GM18498 (cell line): ENCODE measurements at regions not wholly inside any gene's neighbourhood (a gene's known extent, or its start where the extent isn't known, plus 50 kb on each side); places are given as distances from the start of the nearest gene placed in this dataset.
"Not testable (repeated sequence)": the region's sequence is repeated elsewhere in the genome, so short reads cannot be mapped to it uniquely, and the experiment has no call there.

Source experiments
- ATAC-seq: cut with Tn5 transposase; IDR thresholded peaks from one replicate; pipeline ENCODE4 v1.9.1; 2021; ENCODE audit warnings: mild to moderate bottlenecking, moderate library complexity; ENCODE audit not compliant: unreplicated experiment

DNA sequence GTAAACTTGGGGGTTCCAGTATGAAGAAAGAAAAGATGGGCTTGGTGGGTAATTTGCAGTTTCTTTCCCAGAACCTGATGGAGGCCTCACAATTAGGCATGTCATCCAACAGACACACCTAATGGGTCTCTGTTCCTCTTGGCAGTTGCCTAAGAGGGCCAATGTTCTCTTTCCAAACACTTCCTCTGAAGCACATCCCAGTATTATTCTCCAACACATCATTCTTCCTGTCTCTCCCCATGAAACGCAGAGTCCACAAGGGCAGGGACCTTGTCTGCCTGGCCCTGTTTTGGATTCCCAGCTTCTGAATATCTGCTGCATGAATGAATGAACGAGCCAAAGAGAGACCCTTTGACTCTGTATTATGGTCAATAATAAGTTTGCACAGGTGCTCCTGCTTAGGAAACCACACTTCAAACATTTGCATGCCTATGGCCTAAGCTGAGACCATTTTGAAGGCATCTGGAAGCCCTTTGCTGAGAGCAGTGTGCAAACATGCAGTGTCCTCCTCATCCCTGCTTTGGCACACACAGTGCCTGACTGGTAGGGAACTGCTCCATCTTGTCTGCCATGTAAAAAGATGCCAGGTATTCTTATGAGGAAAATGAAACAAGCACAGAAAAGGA, 100.9 kb upstream of the CHST15 start:
- no peak for ATAC-seq

DNA sequence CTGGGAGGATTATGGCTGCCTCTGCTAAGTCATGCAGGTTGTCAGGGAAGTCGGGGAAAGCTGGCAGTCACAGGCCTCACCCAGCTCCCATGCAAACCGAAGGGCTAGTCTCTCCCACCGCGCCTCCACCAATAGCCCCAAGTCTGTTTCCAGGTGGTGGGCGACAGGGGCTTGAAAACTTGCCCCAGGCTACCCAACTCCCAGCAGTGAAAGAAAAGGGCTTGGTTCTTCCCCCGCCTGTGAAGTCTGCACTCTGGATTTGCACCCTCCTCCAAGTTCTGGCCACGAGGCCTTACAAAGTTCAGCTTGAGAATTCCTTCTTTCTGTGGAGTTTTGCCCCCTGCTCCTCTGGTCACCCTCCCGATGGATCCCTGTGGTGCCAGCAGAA, 99.9 kb upstream of the CHST15 start:
- no peak for ATAC-seq

DNA sequence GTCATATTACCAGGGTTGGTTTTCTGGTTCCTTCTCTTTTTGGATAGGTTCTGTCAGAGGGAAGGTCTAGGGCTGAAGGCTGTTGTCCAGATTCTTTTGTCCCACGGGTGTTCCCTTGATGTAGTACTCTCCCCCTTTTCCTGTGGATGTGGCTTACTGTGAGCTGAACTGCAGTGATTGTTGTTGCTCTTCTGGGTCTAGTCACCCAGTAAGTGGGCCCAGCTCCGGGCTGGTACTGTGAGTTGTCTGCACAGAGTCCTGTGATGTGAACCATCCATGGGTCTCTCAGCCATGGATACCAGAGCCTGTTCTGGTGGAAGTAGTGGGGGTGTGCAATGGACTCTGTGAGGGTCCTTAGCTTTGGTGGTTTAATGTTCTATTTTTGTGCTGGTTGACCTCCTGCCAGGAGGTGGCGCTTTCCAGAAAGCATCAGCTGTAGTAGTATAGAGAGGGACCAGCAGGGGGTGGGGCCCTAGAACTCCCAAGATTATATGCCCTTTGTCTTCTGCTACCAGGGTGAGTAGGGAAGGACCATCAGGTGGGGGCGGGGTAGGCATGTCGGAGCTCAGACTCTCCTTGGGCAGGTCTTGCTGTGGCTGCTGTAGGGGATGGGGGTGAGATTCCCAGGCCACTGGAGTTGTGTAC, 99.4 kb upstream of the CHST15 start:
- ATAC-seq = not testable (repeated sequence)

DNA sequence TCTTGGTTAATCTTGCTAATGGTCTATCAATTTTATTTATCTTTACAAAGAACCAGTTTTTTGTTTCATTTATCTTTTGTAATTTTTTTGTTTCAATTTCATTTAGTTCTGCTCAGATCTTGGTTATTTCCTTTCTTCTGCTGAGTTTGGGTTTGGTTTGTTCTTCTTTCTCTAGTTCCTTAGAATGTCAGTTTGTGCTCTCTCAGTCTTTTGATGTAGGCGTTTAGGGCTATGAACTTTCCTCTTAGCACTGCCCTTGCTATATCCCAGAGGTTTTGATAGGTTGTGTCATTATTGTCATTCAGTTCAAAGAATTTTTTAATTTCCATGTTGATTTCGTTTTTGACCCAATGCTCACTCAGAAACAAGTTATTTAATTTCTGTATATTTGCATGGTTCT, 97.1 kb upstream of the CHST15 start:
- not testable (repeated sequence) for ATAC-seq

GRCh38 chr10:124186956-124187355, 93.6 kb upstream of the CHST15 start:
- no peak for ATAC-seq

DNA sequence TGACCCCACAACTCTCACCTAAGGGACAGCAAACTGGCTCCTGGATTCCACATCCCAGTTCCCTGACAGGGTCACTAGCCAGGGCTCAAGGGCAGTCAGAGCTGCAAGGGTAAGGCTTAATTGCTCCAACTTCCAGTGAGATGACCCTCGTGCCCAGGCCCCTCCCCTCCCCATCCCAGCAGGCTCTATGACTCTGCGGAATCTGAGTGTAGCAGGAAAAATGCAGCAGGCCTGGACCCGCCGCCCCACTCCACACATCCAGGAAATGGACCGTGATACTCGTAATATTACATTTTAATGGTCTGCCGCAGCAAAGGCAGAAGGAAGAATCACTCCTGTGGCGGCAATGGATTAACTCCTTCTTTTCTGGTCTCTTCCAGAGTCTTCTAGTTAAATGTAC, 91.7 kb upstream of the CHST15 start:
- no peak for ATAC-seq

- ATAC-seq = no peak
These were observed 90.9 kb upstream of the CHST15 start for GRCh38 chr10:124184208-124184830.

DNA sequence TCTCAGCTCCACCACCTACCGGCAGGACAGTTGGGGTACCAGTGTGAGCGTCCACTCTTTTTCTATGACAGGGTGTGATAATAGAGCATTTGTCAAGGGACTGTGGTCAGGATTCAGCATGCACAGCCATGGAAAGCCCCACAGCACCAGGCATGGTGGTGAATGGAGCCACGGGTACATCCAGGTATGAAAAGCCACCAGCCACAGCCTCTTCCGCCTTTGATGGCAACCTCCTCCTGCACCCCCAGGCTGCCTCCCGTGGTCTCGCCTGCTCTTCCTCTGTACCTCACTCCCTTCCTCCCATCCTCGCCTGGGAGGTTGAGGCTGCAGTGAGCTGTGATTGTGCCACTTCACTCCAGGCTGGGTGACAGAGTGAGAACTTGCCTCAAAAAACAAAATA, 90.2 kb upstream of the CHST15 start:
- ATAC-seq = no peak

DNA sequence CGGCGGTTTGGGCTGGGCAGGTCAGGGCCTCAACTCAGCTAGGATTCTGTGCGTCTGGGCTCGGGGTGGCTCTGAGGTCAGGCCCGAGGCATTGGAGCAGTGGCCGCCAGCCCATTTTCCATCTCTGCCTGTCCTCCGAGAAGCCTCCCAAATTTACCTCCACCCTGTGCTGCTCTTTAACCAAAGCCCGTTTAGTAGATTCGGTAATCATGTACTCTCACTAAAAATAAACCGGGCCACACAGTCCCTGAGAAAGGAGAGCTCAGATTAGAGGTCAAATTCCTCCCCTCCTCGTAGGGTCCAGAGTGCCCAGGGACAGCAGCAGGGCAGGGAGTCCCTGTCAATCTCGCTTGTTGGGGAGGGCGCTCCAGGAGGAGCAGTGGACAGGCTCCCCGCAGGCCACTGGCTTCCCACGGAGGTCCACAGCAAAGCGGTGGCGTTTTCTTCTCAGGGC, 88.7 kb upstream of the CHST15 start:
- ATAC-seq = no peak

- no peak for ATAC-seq
These were observed 88.3 kb upstream of the CHST15 start for GRCh38 chr10:124181656-124182055.

DNA sequence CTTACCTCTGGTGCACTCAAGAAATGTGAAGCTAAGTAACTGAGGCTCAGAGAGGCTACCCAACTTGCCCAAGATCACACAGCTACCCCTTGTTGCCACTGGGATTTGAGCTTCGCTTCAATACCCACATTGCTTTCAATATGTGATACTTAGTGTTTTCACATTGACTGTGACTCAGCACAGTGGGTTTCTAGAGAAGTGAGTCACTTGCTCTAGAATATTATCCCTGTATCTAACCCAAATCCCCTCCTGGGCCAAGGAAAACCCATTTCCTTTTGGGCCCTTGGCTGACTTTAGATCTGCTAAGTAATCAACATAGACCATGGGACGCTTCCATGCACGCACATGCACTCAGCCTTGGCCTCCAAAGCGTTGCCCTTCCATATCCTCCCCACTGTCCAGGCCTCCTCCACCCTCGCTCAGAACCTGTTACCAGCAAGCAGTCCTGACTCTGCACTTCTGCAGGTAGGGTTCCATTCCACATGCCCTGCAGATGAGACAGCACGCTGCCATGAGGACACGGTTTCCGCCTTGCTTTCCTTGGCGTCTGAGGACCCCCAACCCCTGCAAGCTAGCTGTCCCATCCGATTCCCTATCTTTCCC, 87.7 kb upstream of the CHST15 start:
- no peak for ATAC-seq

GRCh38 chr10:124180044-124180745, 86.8 kb upstream of the CHST15 start:
- no peak for ATAC-seq

DNA sequence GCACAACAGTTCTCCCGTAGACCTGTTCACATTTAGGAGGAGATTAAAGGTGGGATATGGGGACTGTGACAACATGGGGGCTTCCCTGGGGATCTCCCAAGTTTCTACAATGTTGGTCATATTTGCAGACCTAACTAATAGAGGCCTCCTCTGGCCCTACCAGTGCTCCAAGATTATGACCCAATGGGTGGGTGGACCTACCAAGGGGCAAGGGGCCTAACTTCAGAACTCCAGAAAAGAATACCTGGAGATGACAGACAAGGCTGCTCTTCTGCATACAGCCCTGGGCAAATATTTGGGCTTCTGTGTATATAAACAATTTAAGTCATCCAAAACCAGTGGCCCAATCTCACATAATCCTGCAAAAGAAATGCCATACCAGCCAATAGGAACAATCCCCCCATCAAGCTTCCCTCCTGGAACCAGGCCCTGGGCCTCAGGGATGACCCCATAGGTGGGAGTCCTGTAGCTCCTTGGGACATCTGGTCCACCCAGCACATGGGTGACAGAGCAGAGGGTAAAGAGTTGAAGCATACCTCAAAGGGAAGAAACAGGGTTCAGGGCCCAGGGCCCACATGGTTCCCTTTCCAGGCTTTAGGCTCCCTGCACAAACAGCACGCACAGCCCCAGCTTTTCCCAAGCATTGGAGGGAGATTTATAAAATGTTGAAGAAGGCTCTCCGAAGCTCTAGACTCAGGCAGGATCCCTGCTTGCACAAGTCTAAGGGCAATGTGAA, 86.1 kb upstream of the CHST15 start:
- no peak for ATAC-seq

GRCh38 chr10:124177180-124177518, 83.8 kb upstream of the CHST15 start:
- no peak for ATAC-seq

DNA sequence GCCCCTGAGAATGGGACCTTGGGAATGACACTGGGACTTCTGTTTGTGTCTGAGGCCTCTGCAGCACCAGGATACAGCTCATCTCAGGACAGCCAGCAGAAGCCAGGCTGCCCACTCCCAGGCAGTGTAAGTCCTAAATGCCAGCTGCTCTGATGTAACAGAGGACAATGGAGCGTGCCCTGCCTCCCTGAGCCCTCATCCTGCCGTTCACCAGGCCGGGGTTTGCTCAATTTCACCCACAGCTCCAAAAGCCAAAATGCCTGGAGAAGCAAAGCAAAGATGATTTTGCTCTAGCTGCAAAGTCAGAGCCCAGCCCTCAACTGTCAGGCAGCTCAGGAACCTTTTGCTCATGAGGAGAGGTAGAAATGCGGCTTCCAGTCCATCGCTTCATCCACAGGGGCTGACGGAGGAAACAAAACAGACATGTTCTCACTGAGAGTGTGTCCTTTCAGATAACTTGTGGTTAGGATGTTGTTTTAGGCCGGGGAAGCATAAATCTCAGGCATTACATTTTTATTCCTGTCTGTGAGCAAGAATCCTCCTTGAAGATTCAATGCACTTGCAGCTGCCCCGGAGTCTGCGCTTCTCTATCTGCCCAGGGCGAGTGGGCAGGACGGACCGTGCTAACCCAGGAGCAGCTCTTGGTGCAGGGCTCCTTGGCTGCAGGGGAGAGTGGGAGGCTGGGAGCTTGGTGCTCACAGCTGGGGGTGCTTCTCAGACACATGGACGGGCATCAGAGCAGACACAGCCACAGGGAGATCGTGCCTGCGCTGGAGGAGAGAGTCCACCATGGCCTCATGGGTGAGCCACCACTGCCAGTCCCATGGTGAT, 83.2 kb upstream of the CHST15 start:
- ATAC-seq = no peak

DNA sequence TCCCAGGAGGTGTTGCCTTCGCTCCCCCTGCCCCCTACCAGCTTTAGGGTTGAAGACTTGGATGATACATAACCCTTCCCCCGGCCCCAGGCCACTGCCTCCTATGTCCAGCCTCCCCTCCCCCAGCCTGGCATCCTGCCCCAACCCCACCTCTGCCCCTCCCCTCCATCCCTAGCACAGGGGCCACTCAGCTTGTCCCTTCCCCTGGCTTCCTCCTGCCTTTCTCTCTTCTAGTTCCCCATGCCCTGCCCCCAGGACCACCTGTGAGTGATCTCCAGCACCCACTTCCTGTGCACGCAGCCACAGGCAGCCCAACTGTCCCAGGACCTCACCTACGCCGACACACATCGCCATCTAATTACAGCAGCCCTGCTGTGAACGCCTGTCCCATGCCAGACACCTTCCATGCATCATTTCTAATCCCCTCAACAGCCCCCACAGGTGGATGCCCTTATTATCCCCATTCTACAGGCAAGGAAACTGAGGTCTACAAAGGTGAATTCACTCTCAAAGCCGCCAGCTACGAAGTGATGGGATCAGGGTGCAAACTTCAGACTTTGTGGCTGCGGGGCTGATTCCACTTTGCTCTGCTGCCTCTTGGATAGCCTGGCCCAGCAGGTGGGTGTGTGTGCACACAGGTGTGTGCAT, 82.4 kb upstream of the CHST15 start:
- no peak for ATAC-seq

DNA sequence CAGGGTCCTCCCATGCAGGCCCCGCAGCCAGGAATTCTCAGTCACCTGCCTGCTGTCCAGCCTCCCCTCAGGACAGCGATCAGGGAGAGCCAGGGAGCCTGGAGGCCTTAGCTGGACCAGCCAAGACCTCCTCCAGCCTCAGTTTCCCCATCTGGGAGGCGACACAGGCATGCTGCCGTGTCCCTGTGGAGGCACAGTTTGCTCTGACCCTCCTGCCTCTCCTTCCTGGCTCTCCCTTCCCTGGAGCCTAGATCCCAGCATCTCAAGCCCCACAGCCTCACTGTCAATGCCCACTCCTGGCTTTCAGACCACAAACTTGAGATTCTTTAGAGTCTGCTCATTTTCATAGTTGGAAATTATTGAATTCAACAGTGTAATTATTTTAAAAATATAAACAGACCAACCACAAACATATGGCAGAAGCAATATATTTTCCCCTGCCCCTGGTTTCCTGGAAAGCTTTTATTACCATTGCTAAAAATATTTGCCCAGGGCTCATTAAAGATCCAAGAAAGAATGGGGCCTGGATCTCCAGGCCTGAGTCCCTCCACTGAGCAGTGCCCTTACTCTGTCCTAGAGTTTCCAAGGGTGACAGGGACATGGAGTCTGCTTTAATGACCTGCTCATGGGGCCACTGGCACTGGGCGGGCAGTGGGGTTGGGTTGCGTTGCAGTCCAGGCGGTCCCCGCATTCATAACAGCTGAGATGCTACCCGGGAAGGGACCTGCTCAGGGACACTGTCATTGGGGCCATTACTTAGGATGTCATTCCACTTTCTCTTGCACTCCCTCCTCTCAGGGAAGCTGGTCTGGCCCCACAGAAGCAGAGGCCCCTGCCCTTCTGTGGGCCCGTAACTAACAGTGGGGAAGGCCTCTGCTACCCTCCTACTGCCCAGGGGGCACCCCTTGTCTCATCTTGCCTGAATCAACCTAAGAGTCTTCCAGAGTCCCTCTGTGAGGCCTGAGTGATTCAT, 81.6 kb upstream of the CHST15 start:
- ATAC-seq = no peak

DNA sequence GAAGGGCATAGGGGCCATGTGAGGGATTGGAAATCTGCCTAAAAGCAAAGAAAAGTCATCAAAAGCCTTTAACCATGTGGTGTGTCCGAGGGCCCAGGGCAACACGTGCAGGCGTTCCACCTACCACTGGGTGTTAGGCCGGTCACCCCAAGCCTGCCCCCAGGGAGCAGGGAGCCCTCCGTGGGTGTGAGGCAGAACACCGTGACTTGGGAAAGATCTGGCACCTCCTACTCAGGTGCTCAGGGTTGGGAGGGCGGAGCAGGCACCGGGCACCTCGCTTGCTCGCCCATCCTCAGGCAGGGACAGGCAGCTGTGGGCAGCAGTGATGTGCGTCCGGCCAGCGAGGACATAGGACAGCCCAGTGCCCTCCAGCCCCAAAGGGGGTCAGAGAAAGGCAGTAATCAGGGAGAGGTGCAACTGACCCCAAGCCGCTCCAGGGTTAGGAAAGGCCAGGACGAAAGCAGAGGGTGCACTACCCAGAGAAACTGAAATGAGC, 80.7 kb upstream of the CHST15 start:
- no peak for ATAC-seq
